Stimulated activated CD8-positive, alpha-beta memory T cell treated with anti-CD3 and anti-CD28 coated beads, Interleukin-15, amount 100 ng/mL, for 24 hours (primary cell): ENCODE measurements at regions not wholly inside any gene's neighbourhood (a gene's known extent, or its start where the extent isn't known, plus 50 kb on each side); places are given as distances from the start of the nearest gene placed in this dataset.
"Not testable (repeated sequence)": the region's sequence is repeated elsewhere in the genome, so short reads cannot be mapped to it uniquely, and the experiment has no call there.

Source experiments
- DNase-seq: peaks from one replicate; pipeline ENCODE4 v3.0.0-alpha.2; 2020; ENCODE audit warnings: low read depth

GRCh38 chr18:38284972-38285371 is 719.4 kb upstream of the CELF4 start:
- DNase-seq, result no peak

DNA sequence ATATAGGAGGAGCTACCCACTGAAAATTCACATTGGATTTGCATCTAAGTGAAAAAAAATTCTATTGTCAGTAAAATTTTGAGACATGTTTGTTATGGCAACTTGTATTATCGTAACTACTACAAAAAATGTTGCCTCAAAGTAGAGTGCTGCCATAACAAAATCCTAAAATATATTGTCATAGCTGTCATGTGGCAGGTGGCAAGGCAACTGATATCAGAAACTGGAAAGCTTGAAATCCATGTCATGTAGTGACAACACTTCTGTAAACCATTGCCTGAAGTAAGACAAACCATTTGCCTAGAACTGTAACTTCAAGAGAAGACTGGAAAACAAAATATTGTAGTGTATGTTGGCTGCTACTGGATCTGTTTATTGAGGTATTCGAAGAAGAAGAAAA is 697.5 kb upstream of the CELF4 start:
- no peak for DNase-seq

DNA sequence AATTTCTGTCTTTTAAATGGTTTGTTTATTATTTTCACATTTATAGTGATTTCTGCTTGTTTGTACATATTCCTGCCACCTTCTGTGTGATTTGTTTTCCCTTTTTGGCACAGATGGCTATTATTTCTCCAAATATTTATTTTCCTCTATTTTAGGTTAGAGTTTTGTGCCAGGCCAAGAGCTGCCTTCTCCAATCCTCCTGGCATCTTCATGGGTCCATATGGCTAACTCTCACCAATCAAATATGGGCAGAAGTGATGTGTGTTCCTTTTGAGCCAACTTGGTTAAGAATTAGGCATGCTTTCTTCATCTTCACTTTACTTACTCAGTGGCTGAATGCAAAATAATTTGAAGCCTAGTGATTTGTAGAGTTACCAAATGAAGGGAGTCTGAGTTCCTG is 697.1 kb upstream of the CELF4 start:
- no peak for DNase-seq

DNA sequence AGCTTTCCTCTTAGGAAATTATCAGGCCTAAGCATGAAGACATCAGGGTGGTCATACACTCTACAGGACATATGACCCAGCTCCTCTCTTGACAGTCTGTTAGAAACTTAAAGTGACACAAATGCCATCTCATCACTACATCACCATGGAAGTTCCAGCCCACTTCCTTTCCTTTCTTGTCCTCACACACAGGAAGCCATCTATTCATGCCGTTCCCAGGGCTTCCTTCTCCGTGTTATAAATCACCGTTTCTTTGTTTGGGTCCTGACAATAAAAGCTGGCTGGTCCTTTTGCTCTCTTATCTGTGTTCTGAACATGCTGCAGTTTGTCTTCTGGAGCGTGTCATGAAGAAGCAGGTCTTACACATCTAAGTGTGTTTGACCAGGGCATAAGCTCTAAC is 692.1 kb upstream of the CELF4 start:
- no peak for DNase-seq

DNA sequence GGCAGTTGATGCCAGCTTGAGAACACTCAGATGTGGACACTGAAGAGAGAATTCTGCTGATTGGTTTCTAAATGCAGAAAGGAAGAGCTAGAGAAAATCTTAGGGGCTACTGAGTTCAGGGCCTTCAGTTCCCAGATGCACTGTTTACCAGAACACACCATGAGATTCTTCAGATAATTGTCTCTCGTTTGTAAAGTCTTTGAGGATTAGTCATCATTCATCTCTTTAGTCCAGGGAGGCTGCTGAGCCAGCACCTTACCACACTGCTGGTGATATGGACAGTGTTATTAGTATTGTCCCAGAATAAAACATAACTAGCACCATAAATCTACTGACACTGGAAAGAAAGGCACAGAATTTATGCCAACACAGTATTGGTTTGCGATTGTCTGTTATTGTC is 690.8 kb upstream of the CELF4 start:
- DNase-seq, result no peak

- no peak for DNase-seq
Observed at GRCh38 chr18:38250971-38251370, 685.4 kb upstream of the CELF4 start.

- no peak for DNase-seq
Observed at GRCh38 chr18:38244480-38244879, 678.9 kb upstream of the CELF4 start.

DNA sequence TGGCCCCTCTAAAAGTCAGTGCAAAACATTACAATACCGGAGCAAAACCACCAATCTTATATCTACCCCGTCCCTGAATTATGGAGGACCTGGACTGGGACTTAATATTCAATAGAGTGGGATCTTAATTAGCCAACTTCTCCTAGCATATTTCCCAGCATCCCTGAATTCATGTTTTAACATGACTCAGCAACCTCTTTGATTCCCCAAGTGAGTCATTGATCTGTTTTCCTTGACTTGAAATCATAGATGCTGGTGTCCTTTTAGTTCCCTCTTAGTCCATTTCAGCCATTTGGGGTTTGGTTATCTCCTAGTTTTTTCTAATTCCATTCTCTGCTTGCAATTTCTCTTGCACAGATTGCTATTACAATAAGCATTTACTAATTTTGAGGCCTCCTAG is 677.7 kb upstream of the CELF4 start:
- DNase-seq, result no peak

DNA sequence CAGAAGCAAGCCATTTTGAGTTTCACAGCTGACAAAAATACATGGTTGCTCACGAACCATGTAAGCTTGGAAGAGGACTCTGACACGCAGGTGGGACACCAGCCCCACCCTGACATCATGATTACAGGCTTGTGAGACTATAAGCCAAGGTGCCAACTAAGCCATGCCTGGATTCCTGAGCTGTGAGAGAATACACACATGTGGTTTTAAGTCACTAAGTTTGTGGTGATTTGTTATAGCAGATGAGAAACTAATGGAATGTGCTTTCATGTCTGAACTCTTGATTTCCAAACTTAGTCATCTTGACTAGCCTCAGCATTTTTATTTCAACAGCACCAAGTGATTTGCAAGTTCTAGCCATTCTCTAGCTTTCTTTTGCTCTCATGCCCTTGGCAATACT is 676.1 kb upstream of the CELF4 start:
- DNase-seq, result no peak

GRCh38 chr18:38241216-38241615 is 675.6 kb upstream of the CELF4 start:
- no peak for DNase-seq

DNA sequence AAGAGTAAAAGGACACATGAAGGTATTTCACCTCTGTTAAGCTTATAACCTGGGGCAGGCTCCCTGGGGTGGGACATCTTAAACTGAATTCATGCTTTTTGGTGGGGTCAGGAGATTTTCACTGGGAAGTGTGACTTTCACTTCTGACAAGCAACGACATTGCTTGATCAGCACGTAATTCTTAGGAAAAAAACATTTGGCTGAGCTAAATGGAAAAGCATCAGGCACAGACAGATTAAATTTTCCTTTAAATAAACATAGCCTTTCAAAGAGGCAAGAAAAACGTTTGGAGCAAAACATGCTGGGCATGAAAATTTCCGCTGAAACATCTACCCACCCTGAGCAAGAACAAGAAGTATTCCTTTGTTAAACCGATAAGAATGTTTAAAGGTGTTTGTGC is 674.0 kb upstream of the CELF4 start:
- DNase-seq, result no peak

DNA sequence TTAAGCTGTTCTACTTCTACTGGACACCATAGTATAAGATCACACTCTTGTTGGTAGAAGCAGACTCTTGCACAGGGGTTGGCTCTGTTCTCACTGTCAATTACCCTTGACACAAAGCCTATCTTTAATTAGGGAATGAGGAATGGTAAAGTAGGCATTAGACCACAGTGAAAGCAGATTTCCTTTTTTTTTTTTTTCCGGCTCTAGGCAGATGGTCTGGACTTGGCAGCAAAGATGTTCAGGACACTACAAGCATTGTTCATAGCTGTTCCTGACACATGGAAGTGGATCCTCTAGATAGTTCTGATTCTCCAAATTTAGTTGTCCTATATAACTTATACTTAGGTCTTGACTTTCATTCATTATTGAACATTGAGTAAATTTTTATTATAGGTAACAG is 672.2 kb upstream of the CELF4 start:
- no peak for DNase-seq

DNA sequence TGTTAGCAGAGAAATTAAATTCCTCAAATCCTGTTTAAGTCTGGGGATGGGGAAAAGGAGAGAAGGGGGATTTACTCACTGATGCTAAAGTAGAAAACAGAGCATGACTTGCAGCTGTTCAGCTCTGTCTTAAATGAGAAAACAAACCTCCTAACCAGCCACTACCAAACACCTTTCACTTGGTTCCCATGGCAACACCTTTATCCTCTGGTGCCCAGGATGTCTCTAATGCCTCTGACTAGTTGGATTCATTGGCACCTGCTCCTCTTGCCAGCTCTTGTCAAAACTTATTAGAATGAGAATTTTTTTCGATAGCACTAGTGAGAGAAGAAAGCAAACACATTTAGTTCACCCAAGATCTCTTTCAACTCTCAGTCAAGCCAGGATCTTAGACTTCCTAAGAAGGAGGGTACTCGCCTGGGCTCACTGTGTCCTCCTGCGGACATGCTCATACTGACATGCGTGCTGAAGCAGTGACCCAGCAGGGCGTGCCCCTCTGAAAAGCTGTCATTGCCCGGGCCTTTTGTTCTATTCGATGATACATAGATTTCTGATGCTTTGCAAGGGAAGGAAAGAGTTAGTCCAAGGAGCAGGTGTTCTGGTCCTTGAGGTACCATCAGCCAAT is 656.0 kb upstream of the CELF4 start:
- no peak for DNase-seq

- no peak for DNase-seq
Observed at GRCh38 chr18:38198956-38199355, 633.4 kb upstream of the CELF4 start.

- no peak for DNase-seq
Observed at GRCh38 chr18:38198526-38198925, 632.9 kb upstream of the CELF4 start.

DNA sequence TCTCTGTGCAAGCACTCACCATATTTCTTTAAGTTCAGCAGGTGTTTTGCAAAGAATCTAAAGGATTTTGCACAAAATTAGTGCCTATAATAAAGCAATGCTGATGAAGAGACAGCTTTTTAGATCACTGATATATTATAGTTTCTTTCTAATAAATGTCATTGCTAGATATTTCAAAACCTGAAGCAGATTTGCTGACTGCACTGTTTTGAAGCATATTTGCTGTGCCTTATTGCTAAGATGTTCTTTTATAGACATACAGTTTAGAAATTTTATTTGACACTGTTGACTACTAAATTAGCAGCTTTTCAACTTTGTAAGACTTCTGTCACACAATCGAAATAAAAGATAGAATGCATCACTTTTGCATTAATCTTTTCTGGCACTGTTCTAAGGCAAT is 620.9 kb upstream of the CELF4 start:
- no peak for DNase-seq

GRCh38 chr18:38174594-38174993 is 609.0 kb upstream of the CELF4 start:
- DNase-seq, result no peak

- DNase-seq, result no peak
Observed at GRCh38 chr18:38174173-38174572, 608.6 kb upstream of the CELF4 start.

DNA sequence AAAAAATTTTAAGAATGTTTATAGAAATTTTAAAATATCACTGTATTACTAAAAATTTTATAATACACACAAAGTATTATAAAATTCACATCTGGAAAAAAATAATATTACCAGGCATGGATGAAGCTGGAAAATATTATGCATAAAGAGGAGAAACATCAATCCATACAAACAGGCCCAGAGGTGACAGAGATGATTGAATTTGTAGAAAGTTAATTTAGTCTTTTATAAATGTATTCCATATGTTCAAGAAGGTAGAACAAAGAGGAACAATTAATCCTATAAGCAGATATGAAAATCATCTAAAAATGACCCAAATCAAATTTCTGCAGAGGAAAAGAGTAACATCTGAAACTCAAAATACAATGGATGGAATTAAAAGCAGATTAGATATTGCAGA is 605.2 kb upstream of the CELF4 start:
- no peak for DNase-seq

DNA sequence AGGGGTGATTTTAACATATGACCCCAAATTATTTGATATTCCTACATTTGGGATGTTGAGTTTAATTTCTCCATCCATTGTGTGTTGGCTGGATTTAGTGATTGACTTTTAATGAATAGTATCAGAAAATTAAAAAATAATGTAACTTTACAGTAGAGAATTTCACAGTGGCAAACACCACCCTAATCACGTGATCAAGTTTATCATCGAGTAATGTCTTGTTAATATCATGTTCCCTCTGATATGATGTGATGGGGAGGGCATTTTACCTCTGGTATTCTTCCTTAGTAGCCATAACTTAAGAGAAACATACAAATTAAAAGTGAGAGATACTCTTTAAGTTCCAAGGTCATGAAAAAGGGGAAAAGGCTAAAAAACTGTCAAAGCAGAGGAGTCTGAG is 602.0 kb upstream of the CELF4 start:
- no peak for DNase-seq

- not testable (repeated sequence) for DNase-seq
Observed at GRCh38 chr18:38153116-38153515, 587.5 kb upstream of the CELF4 start.

GRCh38 chr18:38116716-38117115 is 551.1 kb upstream of the CELF4 start:
- no peak for DNase-seq

GRCh38 chr18:38115201-38115600 is 549.6 kb upstream of the CELF4 start:
- no peak for DNase-seq

- DNase-seq, result no peak
Observed at GRCh38 chr18:38087538-38087937, 521.9 kb upstream of the CELF4 start.

DNA sequence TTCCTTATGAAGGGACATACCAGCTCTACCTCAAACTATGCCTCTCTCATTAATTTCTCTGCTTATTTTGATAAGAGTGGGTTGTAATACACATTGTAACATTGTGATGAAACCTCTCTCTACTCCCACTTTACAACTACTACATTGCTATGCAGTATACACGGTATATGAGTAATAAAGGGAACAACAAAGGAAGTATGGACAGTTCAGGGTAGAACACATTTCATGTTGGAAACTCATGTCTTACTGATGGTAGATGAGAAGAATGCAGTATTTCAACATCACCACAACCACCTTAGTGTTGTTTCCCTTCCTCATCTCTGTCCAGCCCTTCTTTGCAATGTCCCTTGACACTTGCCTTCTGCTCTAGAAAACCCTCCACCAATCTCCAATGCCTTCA is 515.9 kb upstream of the CELF4 start:
- DNase-seq, result no peak
